ENCODE measurements at regions not wholly inside any gene's neighbourhood (a gene's known extent, or its start where the extent isn't known, plus 50 kb on each side); places are given as distances from the start of the nearest gene placed in this dataset.

- FAIRE-seq (no peak), DNase-seq (ENCODE audit: insufficient read length, low spot score) (no peak)
- TF ChIP-seq TAF1 (IDR thresholded peaks at IDR 0.05; ENCODE audit: low read depth, low read length) (no peak), PAX5 (IDR thresholded peaks at IDR 0.05; ENCODE audit: insufficient read depth, low read length, severe bottlenecking) (no peak), POU2F2 (IDR thresholded peaks at IDR 0.05; ENCODE audit: low read depth, low read length) (no peak), POLR2AphosphoS5 (IDR thresholded peaks at IDR 0.05; ENCODE audit: low read depth, low read length) (no peak), POLR2A (IDR thresholded peaks at IDR 0.05; ENCODE audit: low read depth, low read length) (no peak), SPI1 (IDR thresholded peaks at IDR 0.05; ENCODE audit: low read depth, low read length) (no peak)
Observed at GRCh38 chr12:67772267-67773169, 124.0 kb downstream of the DYRK2 start.

DNA sequence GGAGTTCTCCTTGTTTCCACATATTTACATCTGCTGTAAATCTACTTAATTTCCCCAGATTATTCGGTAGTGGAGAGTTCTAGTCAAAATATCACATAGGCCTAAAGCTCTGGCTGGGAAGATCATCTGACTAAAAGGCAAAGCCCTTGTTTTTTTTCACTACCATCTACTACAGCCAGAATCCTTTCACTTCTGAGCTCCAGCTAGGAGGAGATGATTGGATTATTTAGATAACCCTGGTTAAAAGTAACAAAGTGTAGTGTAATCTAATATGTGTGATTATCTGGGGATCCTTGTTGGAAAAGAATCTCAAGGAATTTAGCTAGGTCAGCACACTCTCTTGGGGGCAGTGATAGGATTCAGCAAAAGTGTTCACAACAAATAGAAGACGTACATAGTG, 125.4 kb downstream of the DYRK2 start:
- no peak for DNase-seq (ENCODE audit: insufficient read length, low spot score)
- TF ChIP-seq POU2F2 (IDR thresholded peaks at IDR 0.05; ENCODE audit: low read depth, low read length) (no peak), POLR2A (IDR thresholded peaks at IDR 0.05; ENCODE audit: low read depth, low read length) (no peak), POLR2AphosphoS5 (IDR thresholded peaks at IDR 0.05; ENCODE audit: low read depth, low read length) (no peak), TAF1 (IDR thresholded peaks at IDR 0.05; ENCODE audit: low read depth, low read length) (no peak), PAX5 (IDR thresholded peaks at IDR 0.05; ENCODE audit: insufficient read depth, low read length, severe bottlenecking) (no peak), SPI1 (IDR thresholded peaks at IDR 0.05; ENCODE audit: low read depth, low read length) (no peak)
- no peak for FAIRE-seq

- FAIRE-seq (no peak), DNase-seq (ENCODE audit: insufficient read length, low spot score) (no peak)
- TF ChIP-seq POLR2AphosphoS5 (IDR thresholded peaks at IDR 0.05; ENCODE audit: low read depth, low read length) (no peak), SPI1 (IDR thresholded peaks at IDR 0.05; ENCODE audit: low read depth, low read length) (no peak), PAX5 (IDR thresholded peaks at IDR 0.05; ENCODE audit: insufficient read depth, low read length, severe bottlenecking) (no peak), POLR2A (IDR thresholded peaks at IDR 0.05; ENCODE audit: low read depth, low read length) (no peak), POU2F2 (IDR thresholded peaks at IDR 0.05; ENCODE audit: low read depth, low read length) (no peak), TAF1 (IDR thresholded peaks at IDR 0.05; ENCODE audit: low read depth, low read length) (no peak)
Observed at GRCh38 chr12:67774983-67775587, 126.5 kb downstream of the DYRK2 start.

DNA sequence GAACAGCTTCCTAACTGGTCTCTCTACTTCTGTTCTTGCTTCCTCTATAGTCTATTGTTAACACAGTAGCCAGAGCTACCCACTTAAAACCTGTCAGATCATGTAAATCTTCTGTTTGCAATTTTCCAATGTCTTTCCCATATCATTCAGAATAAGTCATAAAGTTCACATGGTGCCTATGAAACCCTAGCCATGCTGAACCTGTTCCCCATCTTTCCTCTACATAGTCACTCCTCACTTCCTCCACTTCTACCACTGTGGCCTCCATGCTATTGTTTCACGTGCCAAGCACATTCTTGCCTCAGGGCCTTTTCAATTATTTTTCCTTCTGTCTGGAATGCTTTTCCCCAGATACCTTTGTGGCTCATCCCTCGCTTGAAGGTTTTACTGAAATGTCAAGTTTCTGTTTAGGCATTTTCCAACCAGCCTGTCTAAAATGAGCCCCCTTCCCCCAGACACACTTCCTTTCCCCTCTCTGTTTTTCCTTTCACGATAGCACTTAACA, 132.1 kb downstream of the DYRK2 start:
- no peak for DNase-seq (ENCODE audit: insufficient read length, low spot score)
- no peak for FAIRE-seq
- no peak for TF ChIP-seq TAF1 (IDR thresholded peaks at IDR 0.05; ENCODE audit: low read depth, low read length)
- no peak for TF ChIP-seq POLR2AphosphoS5 (IDR thresholded peaks at IDR 0.05; ENCODE audit: low read depth, low read length)
- TF ChIP-seq POLR2A (IDR thresholded peaks at IDR 0.05; ENCODE audit: low read depth, low read length), result no peak
- no peak for TF ChIP-seq POU2F2 (IDR thresholded peaks at IDR 0.05; ENCODE audit: low read depth, low read length)
- no peak for TF ChIP-seq SPI1 (IDR thresholded peaks at IDR 0.05; ENCODE audit: low read depth, low read length)
- no peak for TF ChIP-seq PAX5 (IDR thresholded peaks at IDR 0.05; ENCODE audit: insufficient read depth, low read length, severe bottlenecking)

GRCh38 chr12:67782573-67782972, 134.0 kb downstream of the DYRK2 start:
- TF ChIP-seq SPI1 (IDR thresholded peaks at IDR 0.05; ENCODE audit: low read depth, low read length), result no peak
- TF ChIP-seq POLR2A (IDR thresholded peaks at IDR 0.05; ENCODE audit: low read depth, low read length), result no peak
- TF ChIP-seq POU2F2 (IDR thresholded peaks at IDR 0.05; ENCODE audit: low read depth, low read length), result no peak
- TF ChIP-seq PAX5 (IDR thresholded peaks at IDR 0.05; ENCODE audit: insufficient read depth, low read length, severe bottlenecking), result no peak
- no peak for TF ChIP-seq TAF1 (IDR thresholded peaks at IDR 0.05; ENCODE audit: low read depth, low read length)
- TF ChIP-seq POLR2AphosphoS5 (IDR thresholded peaks at IDR 0.05; ENCODE audit: low read depth, low read length), result no peak
- no peak for DNase-seq (ENCODE audit: insufficient read length, low spot score)
- FAIRE-seq, result no peak

DNA sequence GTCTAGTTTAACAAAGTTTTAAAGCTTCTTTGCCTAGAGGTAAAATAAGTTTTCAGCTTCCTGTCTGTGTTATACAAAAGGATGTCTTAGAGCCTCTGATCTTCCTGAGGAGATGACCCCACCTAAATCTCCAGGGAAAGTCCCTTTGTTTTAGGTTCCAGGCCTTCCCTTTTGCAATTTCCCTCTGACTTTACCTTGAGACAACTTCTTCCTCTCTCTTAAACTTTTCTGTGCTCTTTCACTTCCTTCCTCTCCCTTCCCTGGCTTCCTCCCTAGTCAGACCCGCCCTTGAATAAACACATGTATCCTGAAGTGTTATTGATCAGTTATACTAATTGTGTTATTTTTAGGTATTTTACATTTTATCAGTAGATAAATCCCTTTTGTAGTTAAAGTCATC, 134.8 kb downstream of the DYRK2 start:
- TF ChIP-seq PAX5 (IDR thresholded peaks at IDR 0.05; ENCODE audit: insufficient read depth, low read length, severe bottlenecking) (no peak), POLR2A (IDR thresholded peaks at IDR 0.05; ENCODE audit: low read depth, low read length) (no peak), SPI1 (IDR thresholded peaks at IDR 0.05; ENCODE audit: low read depth, low read length) (no peak), POLR2AphosphoS5 (IDR thresholded peaks at IDR 0.05; ENCODE audit: low read depth, low read length) (no peak), TAF1 (IDR thresholded peaks at IDR 0.05; ENCODE audit: low read depth, low read length) (no peak), POU2F2 (IDR thresholded peaks at IDR 0.05; ENCODE audit: low read depth, low read length) (no peak)
- DNase-seq (ENCODE audit: insufficient read length, low spot score) (no peak), FAIRE-seq (no peak)

GRCh38 chr12:67784831-67785230, 136.3 kb downstream of the DYRK2 start:
- FAIRE-seq (no peak), DNase-seq (ENCODE audit: insufficient read length, low spot score) (no peak)
- TF ChIP-seq PAX5 (IDR thresholded peaks at IDR 0.05; ENCODE audit: insufficient read depth, low read length, severe bottlenecking), result no peak
- no peak for TF ChIP-seq POU2F2 (IDR thresholded peaks at IDR 0.05; ENCODE audit: low read depth, low read length)
- no peak for TF ChIP-seq SPI1 (IDR thresholded peaks at IDR 0.05; ENCODE audit: low read depth, low read length)
- TF ChIP-seq POLR2A (IDR thresholded peaks at IDR 0.05; ENCODE audit: low read depth, low read length), result no peak
- TF ChIP-seq POLR2AphosphoS5 (IDR thresholded peaks at IDR 0.05; ENCODE audit: low read depth, low read length), result no peak
- TF ChIP-seq TAF1 (IDR thresholded peaks at IDR 0.05; ENCODE audit: low read depth, low read length), result no peak

GRCh38 chr12:67786086-67786485, 137.5 kb downstream of the DYRK2 start:
- FAIRE-seq (no peak), DNase-seq (ENCODE audit: insufficient read length, low spot score) (no peak)
- no peak for TF ChIP-seq PAX5 (IDR thresholded peaks at IDR 0.05; ENCODE audit: insufficient read depth, low read length, severe bottlenecking)
- no peak for TF ChIP-seq TAF1 (IDR thresholded peaks at IDR 0.05; ENCODE audit: low read depth, low read length)
- no peak for TF ChIP-seq POLR2A (IDR thresholded peaks at IDR 0.05; ENCODE audit: low read depth, low read length)
- no peak for TF ChIP-seq POLR2AphosphoS5 (IDR thresholded peaks at IDR 0.05; ENCODE audit: low read depth, low read length)
- no peak for TF ChIP-seq SPI1 (IDR thresholded peaks at IDR 0.05; ENCODE audit: low read depth, low read length)
- TF ChIP-seq POU2F2 (IDR thresholded peaks at IDR 0.05; ENCODE audit: low read depth, low read length), result no peak

GRCh38 chr12:67788118-67788517, 139.6 kb downstream of the DYRK2 start:
- DNase-seq (ENCODE audit: insufficient read length, low spot score) (no peak), FAIRE-seq (no peak)
- TF ChIP-seq POU2F2 (IDR thresholded peaks at IDR 0.05; ENCODE audit: low read depth, low read length), result no peak
- TF ChIP-seq TAF1 (IDR thresholded peaks at IDR 0.05; ENCODE audit: low read depth, low read length), result no peak
- TF ChIP-seq SPI1 (IDR thresholded peaks at IDR 0.05; ENCODE audit: low read depth, low read length), result no peak
- TF ChIP-seq POLR2A (IDR thresholded peaks at IDR 0.05; ENCODE audit: low read depth, low read length), result no peak
- no peak for TF ChIP-seq PAX5 (IDR thresholded peaks at IDR 0.05; ENCODE audit: insufficient read depth, low read length, severe bottlenecking)
- TF ChIP-seq POLR2AphosphoS5 (IDR thresholded peaks at IDR 0.05; ENCODE audit: low read depth, low read length), result no peak
